Stimulated activated CD8-positive, alpha-beta memory T cell treated with anti-CD3 and anti-CD28 coated beads, Interleukin-15, amount 100 ng/mL, for 1 hour (primary cell): ENCODE measurements at regions not wholly inside any gene's neighbourhood (a gene's known extent, or its start where the extent isn't known, plus 50 kb on each side); places are given as distances from the start of the nearest gene placed in this dataset.

Source experiments
- DNase-seq: peaks from one replicate; pipeline ENCODE4 v3.0.0-alpha.2; 2020; ENCODE audit warnings: low read depth

- no peak for DNase-seq
These were observed 79.2 kb upstream of the DIO3 start for GRCh38 chr14:101482066-101482465.

GRCh38 chr14:101483829-101484228 lies 77.5 kb upstream of the DIO3 start:
- no peak for DNase-seq

- DNase-seq = no peak
These were observed 72.1 kb upstream of the DIO3 start for GRCh38 chr14:101489092-101489760.

DNA sequence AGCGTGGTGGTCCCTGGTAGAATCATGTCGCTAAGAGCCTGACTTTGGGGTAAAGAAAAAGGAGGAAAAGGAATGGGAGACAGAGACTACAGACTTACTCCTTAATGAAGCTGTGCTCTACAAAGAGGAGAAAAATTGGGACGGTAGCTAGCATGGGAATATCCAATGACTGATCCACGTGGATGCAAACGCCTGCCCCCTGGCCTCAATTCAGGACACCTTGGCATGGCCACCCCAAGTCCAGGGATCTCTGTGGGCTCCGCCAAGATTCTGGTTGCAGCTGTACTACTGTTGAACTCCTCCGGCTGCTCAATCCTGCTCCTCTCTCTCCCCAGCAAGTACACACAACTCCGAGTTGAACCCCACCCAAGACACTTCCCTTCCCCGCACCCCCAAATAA lies 70.5 kb upstream of the DIO3 start:
- DNase-seq = no peak

DNA sequence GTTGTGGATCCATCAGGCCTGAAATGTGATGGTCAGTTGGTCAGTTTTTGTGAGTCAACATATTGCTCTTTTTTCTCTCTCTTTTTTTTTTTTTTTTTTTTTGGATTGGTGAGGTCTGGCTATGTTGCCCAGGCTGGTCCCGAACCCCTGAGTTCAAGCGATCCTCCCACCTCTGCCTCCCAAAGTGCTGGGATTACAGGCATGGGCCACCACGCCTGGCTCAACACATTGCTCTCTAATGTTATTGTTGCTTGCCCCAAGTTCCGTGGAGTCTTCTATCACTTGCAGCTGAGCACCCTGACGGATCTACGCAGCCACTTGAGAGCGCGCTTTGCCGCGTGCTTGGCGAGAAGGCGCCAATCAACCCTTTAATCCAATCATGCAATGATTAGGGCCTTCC lies 69.5 kb upstream of the DIO3 start:
- DNase-seq = no peak

DNA sequence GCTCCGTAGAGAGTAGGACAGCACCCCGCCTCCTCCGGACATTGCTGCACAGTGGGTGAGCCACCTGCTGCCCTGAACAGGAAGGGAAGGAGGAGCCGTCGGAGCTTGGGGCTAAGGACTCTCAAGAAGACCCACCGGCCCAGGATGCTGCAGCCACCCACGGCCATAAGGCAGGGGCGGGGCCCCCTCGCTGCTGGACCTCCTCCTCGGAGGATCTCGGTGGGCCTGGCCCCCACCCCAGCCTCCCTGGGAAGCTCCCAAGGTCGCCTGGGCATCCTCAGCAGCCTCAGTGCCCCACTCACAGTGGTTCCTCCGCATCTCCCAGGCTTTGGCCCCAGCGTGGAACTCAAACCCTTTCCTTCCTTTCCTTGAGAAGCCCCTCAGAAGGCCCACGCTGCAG lies 68.6 kb upstream of the DIO3 start:
- DNase-seq = no peak

DNA sequence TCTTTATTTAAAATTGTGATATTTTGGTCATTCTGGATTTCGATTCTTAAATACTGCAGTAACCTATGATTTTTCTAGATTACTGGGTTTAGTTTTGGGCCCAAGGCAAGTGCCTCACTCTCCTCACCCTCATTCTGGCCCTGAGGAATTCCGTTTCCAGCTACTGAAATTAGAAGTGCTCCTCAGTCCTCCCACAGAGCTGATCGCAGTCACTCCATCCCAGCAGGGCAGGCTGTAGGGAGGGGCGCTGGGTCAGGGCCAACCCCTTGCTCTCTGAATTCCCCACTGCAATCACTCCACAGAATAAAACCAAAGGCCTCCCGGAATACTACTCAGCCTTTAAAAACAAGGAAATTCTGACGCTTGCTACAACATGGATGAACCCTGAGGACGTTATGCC lies 66.5 kb upstream of the DIO3 start:
- no peak for DNase-seq

DNA sequence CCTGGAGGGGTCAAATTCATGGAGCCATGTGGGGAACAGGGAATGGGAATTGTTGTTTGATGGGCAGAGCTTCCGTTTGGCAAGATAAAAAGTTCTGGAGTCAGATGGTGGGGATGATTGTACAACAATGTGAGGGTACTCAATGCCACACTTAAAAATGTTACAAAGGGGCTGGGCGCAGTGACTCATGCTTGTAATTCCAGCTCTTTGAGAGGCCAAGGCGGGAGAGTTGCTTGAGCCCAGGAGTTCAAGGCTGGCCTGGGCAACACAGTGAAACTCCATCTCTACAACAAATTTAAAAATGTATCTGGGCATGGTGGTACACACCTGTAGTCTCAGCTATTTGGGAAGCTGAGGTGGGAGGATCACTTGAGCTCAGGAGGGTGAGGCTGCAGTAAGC lies 66.0 kb upstream of the DIO3 start:
- DNase-seq = no peak

GRCh38 chr14:101495827-101496775 lies 65.2 kb upstream of the DIO3 start:
- no peak for DNase-seq

DNA sequence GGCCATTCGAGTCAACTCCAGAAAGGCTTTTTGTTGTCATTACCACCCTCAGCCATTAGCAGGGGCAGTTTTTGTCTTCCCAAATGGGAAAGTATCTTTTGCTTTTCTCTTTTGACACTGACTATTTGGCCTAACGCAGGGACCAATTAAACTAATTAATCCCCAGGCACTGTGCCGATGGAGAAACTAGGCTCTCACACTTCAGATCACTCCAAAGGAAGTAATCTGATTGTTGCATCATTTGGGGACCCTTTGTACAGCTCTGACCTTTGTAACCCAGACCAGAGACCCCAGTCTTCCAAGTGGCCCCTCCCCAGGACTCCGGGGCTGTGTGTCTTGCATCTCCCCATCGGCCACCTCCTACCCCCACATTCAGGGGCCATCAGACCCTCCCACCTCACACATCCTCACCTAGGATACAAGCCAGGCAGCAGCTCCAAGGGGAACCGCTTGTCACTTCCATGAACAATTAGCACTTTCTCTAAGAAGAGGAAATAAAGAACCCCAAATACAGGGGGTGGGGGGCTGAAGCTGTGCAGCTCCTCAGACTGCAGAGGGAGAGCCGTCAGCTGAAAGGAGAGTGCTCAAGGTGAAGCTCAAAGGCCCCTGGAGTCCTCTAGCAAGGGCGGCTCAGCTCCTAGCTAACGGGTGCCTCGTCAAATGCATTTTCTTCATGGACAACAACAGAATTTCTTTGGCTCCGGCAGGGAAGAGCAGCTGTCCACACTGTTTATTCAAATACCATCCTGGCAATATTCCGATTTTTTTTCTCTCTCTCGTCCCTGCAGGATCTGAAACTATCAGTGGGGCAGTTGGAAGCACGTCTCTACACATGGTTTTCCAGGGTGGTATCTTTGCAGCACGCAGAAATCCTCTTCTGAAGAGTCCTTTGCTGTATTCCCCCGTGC lies 64.3 kb upstream of the DIO3 start:
- DNase-seq = no peak

DNA sequence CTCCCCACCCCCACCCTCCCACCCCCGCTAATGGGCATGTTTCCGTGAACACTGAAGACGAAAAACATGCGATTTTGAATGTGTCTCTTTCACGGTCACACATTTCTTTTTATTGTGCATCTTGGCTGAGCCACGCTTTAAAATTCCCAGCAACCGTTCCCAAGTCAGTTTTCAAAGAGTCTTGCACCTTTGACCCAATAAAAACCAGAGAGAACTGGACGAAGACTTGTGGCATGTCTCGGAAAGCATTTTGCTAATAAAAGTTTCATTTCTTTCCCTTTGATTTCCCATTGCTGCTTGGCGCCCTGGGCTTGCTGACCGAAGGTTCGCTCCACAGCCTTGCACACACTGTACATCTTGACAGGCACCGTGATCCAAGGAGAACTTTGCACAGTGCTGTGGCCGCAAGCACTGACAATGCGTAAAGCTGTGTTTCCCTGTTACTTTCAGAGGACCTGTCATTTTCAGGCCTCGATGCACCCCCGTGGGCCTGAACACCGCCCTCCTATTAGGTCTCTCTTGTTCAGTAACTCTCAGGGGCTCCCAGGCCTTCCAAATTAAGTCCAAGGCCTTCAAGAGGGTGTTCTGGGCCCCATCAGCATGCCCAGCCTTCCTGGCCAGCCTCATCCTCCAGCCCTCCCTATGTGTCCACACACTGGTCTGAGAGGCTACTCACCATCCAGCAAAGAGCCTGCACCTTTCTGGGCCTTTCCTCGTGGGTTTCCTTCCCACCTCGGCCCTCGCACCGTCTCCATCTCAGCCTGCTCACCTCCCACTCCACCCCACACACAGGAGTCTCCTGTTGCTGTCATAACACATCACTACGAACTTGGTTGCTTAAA lies 63.4 kb upstream of the DIO3 start:
- DNase-seq = no peak

DNA sequence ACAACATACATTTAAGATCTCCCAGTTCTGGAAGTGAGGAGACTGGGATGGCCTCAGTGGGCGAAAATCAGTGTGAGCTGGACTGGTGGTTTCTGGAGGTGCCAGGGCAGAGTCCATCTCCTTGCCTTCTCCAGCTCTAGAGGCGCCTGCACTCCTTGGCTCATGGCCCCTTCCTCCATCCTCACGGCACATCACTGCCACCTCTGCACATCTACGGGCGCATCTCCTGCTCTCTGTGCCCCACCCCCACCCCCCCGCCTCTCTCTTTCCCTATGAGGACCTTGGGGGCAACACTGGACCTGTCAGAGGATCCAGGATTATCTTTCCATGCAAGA lies 62.8 kb upstream of the DIO3 start:
- no peak for DNase-seq

DNA sequence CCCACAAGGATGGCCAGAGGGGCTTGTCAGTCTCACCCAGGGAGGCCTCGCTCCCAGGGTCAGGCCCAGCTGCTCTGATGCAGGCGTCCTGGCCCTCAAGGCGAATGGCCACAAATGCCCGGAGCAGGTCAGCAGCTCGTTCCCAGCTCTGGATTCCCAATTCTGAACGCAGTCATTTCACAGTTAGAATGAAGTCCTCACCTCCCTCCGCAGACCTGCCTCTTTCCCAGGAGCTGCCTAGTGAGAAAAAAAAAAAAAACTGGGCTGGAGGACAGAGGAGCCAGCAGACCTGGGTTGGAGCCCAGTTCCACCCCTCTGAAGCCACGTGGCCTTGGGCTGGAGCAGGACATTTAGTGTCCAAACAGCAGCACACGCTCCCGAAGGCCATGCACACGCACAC lies 62.2 kb upstream of the DIO3 start:
- no peak for DNase-seq

- no peak for DNase-seq
These were observed 61.8 kb upstream of the DIO3 start for GRCh38 chr14:101499513-101499912.

DNA sequence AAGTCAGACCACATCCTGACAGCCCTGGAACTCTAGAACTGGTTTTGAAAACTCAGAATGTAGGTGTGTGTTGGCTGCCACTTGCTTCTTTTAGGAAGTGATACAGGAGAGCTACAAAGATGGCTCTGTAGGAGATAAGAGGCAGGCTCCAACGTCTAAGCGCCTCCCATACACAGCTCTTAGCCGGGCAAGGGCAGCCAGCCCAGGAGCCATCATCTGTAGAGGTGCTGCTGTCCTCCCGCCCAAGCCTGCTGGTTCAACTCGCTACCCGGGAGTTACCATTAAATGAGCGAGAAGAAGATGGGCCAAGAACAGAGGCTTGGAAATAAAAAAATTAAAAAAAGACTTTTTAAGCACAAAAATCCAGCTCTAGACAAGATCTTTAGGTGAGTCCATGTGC lies 61.2 kb upstream of the DIO3 start:
- DNase-seq = no peak

GRCh38 chr14:101500681-101501080 lies 60.6 kb upstream of the DIO3 start:
- DNase-seq = no peak

DNA sequence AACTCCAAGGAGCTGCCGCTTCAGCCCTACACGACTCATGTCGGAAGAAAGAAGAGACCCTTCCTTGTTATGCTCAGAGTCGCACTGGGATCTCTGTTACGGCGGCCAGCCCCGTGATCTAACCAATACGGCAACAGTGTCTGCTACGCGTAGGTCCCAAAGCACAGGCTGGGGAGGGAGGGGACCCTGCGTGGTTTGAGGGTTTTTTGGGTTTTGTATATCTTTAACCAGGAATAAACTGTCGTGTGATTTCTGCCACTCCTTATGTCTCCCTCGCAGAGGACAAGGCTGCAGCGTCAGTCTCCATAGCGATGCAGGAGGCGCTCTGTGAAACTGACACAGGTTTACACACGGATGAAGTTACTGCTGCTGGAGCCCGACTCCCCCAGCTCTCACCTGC lies 60.0 kb upstream of the DIO3 start:
- no peak for DNase-seq

DNA sequence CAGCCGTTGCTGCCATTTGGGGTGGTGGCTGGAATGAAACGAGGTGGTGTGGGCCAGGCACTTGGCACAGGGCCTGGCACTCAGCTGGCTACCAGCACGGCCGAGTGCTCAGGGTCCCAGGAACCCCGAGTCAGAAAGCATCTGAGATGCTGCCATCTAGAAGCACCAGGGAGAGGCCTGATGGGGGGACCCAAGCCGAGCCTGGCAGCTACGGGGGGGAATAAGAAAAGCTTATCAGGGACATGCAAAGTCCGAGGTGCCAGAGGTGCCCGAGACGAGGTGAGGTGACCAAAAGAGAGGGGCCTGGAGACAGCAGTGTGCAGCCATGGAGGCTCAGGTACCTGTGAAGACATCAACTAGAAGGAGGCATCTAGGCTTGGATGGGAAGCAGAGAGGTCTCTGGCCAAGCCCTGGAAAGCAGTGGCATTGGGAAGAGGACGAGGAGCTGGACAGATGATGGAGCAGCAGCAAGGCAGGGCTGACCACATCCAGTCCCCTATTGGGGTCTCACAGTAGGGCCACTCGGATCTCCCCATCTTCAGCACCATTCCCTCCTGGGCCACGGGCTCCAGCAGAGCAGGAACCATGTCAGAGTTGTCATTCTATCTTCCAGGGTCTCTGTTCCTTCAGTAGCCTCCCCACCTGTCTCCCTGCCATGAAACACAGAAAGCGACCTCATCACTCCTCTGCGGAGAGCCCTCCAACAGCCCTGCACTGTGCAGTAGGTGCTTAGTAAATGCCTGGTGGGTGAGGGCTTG lies 59.3 kb upstream of the DIO3 start:
- DNase-seq = no peak

DNA sequence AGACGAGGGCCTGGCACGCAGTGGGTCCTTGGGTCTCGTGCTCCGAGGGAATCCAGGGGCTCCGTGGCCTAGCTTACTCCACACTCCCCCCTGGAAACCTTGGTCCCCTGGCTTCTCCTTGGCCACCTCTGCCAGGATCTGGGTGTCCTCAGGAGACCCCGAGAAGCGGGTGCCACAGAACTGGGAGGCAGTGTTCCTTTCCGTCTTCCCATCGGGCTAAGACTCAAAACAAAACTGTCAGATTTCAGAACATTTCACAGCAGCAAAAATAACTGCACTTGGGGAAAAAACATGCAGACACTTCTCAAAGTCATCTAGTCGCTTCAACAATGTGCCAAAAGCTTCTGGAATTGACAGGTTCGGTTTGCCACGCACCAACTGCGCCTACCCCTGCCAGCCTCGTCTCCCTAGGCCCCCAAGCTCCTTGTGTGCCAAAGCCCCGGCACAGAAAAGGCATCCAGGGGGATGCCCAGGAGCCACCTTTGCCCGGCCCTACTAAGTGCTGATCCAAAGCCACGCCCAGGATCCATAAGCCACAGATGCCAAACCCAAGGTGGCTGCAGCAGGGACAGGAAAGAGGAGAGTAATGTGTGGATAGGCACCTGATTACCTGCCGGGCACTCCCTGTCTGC lies 58.4 kb upstream of the DIO3 start:
- no peak for DNase-seq

GRCh38 chr14:101503431-101504095 lies 57.7 kb upstream of the DIO3 start:
- no peak for DNase-seq
